HG03064 (cell line): ENCODE measurements at regions not wholly inside any gene's neighbourhood (a gene's known extent, or its start where the extent isn't known, plus 50 kb on each side); places are given as distances from the start of the nearest gene placed in this dataset.
A peak's percentile ranks its signal among the peaks of the same experiment; 100 is the strongest.

Experiments
- ATAC-seq: cut with Tn5 transposase; IDR thresholded peaks from one replicate; pipeline ENCODE4 v1.9.1; 2021; ENCODE audit warnings: low read depth; ENCODE audit not compliant: unreplicated experiment

DNA sequence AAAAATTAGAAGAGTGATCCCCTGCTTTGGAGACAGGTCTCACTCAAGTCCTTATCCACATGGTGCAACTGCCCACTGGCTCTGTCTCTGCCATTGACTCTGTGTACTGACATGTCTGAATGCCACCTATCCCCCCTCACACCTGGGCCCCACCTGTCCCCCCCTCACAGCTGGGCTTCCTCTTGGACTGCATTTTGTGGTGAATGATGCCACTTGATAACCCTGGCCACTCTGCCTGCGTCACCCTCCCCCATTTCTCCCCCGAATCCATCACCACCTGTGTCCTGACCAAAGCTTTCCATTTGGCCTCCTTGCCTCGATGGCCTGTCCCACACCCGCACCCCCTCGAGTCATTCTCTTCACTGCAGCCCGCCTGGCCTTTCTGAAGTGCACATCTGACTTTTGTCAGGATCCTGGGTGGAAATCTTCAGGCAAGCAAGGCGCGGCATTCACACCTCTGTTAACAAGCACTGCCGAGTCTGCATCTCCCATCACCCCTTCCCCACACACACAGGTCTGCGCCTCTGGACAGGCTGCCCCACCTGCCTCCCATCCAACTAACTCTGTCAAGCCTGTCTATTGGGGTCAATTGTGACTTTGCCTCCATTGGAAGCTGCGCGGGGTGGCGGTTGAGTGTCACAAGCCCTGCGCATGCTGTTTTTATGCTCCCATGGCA lies 175.3 kb upstream of the KLF14 start:
- no peak for ATAC-seq

DNA sequence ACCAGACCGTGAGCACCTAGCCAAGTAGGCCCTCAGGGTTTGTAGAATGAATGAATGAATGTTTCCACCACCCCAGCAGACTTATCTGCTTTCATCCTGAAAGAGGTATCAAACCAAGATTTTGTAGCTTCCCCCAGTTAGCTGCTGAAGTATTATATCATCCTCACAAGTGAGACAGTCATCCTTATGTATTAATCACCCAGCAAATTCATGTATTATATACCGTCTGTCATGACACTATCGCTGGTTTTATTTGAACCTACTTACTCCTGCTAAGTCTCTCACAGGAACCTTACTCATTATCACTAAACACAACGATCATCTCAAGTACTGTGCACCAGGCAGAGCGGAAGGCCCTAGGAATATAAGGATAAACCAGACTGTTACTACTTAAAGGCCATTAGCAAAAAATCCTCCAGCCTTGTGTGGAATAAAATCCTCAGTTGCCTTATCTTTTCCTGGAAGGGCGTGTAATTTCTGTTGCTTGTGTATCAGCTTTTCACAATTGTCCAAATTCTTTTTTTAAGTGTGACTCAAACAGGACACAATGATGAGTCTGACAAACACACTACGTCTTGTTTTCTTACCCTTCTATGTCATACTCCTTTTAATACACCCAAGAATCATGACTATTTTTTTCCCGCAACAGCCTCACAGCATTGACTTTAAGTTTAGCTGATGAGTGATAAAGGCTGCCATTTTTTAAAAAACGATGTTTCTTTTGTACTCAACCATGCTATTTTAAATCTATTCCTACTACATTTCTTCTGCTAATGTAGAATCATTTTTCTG lies 176.1 kb upstream of the KLF14 start:
- no peak for ATAC-seq

DNA sequence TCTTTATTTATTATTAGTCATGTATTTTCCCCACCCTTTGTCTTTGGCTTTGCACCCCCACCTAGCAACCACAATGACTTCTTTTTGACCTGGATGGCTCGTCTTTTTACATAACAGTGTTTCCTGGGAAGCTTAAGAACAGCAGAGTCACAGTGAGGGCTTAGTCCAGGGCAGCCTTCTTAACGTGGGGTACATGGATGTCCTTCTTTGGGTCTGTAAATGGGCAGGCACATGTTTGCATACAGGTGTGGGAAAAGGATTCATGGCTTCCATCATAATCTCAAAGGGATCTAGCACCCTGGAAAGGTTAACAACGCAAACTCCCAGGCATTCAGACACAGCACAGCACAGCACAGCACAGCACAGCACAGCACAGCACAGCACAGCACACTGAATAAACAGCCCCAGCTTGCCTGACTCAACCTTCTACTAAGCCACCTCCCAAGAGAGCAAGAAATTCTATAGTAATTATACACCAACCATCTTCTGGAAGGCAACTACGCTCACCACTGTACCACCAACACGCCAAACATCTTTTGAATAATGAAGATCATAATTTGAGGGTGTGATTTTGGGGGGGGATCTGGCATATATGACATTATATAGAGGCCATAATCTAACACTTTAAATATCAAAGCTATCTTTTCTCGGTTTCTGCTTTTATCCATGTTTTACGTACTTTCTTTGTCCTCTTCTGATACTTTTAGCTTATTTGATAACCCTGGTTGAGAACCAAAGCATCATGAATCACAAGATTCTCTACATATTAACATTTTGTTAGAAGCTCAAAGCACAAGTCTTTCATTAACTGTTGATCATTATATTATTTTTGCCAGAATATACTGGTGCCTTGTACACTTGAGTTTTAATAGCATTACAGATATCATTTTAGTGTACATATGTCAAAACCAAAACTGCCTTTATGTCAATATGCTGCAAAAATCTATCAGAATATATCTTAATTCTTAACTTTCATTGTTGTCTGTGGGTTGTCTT lies 177.2 kb upstream of the KLF14 start:
- ATAC-seq: no peak

DNA sequence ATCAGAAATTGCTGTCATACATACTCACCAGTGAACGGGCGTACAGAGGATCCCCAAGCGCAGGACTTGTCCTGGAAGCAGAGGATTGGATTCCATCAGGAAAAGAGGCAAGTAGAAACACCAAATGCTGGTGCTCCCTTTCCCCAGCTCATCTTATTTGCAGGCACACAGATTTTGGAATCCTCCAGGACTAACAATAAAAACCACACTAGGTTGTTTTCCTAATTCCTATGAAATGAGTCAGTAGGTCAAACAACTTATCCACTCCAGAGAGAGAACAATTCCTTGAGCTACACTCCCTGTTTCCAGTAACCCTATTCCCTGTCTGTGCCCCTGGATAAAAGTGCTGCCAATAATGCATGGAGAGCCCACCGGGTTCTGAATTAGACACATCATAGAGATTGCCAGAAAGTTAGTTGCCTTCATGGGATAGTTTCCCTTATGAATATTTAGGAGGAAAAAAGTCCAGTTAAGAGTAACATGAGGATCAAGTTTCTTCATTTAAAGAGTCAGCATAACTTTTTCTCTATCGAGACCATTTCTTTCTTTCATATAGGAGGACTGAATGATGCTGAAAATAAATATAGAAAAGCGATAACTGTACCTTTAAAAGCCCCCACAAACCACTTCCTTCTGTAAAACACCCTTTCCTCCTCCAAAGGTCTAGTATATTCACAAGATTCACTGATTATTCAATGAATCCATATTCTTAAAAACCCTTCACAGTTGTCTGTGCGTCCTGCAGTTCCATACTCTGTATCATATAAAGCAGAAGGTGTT lies 178.3 kb upstream of the KLF14 start:
- ATAC-seq: no peak

DNA sequence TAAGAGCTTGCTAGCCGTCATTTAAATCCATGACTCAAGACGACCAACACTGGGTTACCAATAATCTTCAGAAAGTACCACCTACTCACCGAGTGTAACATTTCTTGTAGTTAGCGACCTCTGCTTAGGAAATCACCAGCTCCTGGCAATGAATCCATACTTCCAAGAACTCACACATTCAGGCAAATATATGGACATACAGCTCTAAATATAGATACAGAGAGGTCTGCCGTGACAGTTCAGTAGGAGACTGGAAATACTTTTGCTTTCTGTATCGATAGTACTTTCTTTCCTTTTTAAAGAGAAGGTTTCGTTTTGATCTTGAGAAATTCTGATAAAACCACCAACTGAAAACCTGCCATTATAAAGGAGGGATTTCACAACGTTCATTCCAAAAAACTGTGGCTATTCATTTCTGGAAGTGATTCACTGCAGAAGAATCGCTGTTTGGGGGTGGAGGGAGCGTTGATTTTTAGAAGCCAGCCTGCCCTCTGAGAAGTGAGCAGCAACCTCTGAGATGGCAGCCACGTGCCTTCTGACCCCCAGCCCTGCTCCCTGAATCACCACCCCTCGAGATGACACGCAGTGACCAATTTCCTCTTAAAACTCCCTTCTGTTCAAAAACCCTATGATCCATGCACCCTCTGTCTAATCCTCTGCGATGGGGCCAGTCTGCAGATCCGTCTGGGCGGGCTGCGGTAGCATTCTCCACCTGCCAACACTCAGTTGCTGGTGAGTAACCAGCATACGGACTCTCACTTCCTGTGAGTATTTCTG lies 179.0 kb upstream of the KLF14 start:
- ATAC-seq: peak; percentile 89

DNA sequence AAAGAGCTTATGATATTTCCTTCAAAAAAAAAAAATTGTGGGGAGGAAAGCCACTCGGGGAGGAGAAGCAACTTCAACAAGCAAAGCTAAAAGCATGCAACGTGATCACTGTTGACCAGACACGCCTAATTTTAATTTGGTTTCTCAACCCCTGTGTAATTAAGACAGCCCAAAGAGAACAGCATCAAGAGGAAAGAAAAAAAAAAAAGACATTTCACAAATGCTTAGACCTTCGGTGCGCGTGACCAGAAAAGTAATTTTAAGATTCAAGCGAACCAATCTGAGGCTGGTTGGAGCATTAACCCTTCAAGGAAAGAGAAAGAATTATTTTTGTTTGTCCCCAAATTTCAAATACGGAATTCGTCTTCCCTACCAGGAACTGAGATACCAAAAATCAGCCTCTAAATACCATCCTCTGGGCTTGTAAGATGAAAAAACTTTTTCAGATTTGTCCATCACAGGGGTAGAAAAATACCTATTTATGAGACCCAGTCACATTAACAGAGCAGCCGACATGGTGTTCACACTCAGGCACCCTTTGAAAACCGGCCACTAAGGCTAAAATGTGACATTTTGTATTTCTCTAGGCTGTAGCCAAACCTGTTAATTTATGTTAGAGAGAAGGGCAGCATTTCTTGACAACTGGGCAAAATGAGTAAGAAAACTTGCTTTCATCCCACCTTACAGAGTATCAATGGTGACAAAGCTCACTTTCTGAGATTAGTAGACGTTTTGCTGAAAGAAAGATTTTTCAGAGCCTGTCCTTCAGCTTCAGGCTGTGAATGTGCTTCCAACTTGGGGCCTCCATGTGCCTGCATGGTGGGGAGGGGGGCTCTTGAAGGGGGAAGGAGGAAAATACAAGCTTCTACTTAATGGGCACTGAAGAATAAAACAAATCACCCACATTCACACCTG lies 179.9 kb upstream of the KLF14 start:
- no peak for ATAC-seq

DNA sequence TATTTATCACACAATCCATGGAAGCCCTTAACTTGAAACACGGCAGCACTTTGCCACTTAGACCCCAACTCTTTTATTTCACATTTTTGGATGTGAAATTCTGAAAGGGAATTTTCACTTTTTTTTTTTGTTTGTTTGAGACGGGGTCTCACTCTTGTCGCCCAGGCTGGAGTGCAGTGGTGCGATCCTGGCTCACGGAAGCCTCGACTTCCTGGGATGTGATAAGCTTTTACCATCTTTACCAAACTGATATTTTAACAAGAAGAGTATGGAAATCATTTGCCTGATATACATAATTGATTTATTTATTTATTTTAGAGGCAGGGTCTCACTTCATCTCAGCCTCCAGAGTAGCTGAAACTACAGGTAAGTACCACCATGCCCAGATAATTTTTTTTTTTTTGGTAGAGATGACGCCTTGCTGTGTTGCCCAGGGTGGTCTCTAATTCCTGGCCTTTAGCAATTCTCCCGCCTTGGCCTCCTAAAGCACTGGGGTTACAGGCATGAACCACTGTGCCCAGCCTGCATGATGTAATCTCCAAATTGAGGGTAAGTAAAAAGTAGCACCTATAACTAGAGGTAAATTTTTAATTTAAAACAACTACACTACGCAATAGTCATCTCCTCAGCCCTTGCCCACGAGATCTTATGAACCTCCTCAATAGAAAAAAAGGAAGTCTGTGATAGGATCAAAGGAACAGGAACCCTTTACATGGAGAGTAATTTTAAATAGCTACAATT lies 180.7 kb upstream of the KLF14 start:
- ATAC-seq: no peak

DNA sequence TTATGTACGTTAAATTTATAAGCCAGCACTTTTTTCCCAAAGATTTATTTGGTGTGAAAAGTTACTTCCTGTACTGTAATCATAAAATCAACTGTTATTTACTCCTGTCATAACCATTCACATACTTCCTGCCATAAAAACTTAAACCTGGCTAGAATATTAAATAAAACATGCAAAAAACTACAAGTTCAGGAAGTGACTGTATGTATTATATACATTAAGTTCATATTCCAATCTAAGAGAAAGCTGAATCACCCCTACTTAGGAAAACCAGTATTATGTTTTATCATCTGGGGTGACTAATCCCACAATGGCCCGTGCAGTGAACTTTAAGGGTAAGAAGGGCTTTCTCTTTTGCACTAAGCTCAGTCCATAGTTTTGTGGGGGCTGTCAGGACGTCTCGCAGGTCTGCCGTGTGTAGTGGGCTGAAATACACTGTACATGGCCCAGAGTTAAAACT lies 183.7 kb upstream of the KLF14 start:
- ATAC-seq: no peak

DNA sequence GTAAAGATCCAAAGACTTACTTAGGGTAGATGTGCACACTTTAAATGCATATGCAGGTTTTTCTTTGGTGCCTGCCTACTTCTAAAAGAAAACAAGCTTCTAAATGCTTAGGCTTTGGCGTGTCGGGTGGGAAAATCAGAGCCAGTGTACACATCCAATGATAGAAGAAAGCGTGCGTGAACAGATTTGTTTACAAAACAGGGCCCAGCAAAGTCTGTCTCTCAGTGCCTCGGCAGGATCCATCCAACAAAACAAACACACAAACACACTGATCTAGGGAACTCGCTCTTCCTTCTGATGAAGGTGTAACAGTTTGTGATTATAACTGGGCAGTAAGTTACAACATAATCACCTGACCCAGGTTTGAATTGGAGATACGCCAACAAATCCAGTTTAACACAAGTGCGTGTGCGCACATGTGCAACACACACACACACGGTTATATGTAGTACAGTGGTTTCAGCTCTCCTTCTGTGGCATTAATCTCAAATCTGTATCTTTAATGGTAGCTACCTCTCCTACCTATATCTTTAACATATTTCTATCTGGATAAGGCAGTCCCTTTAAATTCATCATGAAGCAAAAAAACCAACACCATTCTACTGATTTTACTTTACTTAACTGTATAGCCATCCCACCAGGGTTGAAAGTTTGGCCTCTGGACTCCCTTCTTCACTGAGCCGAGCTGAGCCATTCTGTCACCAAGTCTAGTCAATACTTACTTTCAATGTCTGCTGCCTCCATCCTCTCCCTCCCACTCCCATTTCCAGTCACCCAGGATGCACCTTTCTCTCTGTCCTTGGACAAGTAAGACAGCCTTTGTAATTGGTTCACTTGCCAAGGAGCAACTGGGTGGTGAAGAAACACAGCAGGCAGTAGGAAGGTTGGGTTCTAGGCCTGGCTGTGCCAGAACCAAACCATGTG lies 184.4 kb upstream of the KLF14 start:
- no peak for ATAC-seq

DNA sequence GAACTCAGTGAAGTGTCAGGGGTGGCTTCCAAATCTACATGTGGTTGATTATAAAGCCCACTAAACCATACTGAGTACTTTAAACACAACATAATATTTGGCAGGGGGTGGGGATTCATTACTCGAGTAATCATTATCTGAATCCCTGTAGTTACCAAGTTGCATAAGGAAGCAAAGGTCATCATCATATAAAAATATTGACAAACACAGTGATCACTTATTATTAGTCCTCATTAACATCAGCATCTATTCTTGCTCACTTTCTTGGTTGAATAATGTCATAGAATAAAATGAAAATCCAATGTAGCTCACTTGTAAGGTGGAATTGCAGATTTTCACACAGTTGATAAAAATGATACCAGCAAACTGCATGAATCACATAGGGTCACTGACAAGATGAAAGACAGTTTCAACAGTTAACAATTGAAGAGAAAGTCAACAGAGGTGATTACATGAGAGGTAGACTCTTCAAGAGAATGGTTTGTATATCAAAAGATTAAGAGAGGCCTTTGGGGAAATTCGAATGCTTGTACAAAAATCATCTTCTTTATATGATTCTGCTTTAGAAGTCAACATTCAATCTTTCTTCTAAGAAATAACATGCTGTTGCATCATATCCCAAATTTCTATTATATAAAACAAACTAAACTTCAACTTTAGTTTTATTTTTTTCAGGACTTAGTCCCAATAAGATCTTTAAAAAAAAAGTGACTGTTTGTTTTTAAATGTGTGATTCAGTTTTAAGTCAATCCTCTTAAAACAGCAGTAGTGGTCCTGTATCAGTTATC lies 185.5 kb upstream of the KLF14 start:
- no peak for ATAC-seq

DNA sequence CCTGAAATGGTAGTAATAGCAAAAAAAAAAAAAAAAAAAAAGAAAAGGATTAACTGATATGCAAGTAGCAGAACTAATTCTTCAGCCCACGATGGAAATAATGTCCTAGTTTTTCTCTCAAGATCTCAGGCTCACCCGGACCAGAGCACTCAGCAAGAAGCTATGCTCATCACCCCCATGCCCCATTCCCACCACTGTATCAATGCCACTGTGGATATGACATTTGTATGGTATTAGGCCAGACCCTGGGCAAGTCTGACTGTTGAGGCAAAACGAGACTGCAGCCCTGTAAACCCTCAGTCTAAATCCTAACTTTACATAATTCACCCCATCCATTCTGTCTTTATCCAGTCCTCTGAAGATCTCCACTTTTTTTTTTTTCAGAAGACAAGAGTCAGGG lies 186.1 kb upstream of the KLF14 start:
- no peak for ATAC-seq

DNA sequence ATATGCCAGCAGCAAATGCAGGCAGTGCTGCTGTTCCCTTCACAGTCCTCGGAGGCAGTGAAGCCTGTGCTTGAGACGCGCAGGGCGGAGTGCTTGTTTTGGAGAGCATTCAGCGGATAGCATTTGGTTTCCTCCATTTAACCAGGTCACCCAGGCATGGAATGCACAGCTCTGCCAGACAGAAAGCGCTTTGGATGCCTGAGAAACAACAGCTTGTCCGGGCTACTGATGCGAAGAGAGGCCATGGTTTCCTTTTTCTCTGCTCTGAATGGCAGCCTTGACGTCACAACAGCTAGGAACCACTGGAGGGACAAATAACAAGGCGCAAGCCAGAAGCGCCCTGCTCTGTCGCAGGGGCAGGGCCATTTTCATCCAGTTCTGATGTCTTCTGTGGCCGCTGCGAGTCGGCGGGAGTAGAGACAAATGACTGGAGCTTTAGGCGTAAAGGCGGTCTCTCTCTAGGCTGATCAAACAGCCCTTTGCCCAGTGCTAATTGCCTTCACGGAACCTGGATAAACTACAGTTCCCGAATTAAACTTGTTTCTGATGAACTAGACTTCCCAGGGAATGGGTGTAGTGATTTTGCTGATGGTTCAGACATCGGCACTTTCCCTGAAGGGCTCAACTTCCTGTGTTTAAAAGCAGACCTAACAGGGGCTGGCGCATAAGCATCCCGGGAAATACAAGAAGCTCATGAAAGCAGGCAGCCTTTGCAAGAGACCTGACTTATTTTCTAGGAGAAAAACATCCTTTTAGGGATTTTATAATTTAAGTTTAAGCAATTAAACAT lies 187.6 kb upstream of the KLF14 start:
- ATAC-seq: no peak

DNA sequence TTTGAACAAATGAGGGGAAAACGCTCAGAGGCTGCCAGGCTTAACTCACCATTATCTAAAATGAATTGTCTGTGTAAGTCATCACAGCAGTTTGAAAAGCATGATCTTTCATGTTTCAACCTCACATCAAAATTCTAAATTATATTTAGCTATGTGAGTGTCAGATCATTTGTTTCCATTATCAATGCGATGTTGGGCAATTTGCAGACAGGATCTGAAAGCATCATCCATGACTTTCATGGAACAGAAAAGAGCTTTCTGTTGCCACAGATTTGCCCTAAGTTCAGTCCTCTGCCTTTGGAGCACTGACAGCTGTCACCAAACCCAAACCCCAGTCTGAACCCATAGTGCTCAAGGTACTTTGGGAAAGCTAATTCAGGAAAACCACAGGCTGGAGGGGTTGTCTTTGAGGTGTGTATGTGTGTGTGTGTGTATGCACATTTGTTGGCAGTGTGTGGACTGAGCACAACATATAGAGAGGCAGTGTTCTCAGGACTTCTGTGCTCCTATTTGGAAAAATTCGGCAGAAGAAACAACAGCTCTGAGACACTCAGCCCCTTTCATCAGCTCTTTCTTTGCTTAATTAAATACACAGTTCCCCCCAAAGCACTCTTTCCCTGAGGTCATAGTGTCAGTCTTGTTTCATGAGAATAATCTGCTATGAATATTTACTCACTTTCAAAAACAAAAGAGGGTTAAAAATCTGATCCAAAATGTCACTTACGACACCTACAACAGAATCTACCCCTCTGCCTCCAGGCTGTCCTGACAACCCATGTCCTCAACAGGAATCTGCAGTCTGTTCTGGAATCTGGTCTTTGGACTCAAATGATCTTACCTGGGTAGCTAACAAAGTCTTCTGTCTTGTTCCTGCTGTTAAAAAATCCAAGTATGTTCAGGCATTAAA lies 188.5 kb upstream of the KLF14 start:
- ATAC-seq: no peak

DNA sequence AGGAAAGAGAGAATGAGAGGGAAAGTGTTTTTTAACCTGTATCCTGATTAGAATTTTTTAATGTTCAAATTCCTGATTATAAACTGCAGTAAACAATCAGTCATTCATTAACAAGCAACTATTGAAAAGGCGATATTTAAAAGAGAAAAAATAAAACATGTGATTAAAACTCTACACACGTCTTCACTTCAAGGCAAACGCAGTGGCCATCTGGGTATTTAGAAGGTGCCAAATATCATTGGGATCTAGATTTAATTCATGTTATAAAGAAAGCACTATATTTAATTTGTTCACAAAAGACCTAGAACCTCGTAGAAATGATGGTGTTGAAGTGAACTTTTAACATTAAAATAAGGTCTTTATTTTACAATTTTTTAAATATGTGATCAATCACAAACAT lies 189.4 kb upstream of the KLF14 start:
- ATAC-seq: no peak
